ENCODE measurements at regions not wholly inside any gene's neighbourhood (a gene's known extent, or its start where the extent isn't known, plus 50 kb on each side); places are given as distances from the start of the nearest gene placed in this dataset.

- Histone ChIP-seq H3K9me3 (ENCODE audit: control insufficient read depth in 2 of 3, insufficient read depth in 1 of 3, low read length in 3 of 3) (no peaks in the 10 kb centered on the region), H3K27me3 (ENCODE audit: control insufficient read depth, insufficient read depth, low read length) (no peaks in the 10 kb centered on the region), H3K4me3 (ENCODE audit: low read length in 3 of 3) (no peak overlapping the region), H3K9ac (ENCODE audit: low read length in 3 of 3) (no peak overlapping the region), H3K4me1 (ENCODE audit: control insufficient read depth in 2 of 3, insufficient read depth in 2 of 3, low read depth in 1 of 3, low read length in 3 of 3) (no peaks in the 10 kb centered on the region), H3K36me3 (ENCODE audit: control insufficient read depth in 2 of 3, insufficient read depth in 3 of 3, low read length in 3 of 3) (no peaks in the 10 kb centered on the region), H3K27ac (ENCODE audit: low read depth in 2 of 2, low read length in 2 of 2) (no peak overlapping the region)
- intact Hi-C loops (cut with DNase I) = no loop called here
- FAIRE-seq (no peak), DNase-seq (no peak)
- TF ChIP-seq CTCF (IDR thresholded peaks at IDR 0.05; ENCODE audit: borderline replicate concordance, extremely low read depth, insufficient read depth) = no peak
Measured at GRCh38 chr10:127679642-127680255, 57.2 kb upstream of the FOXI2 start.
